GM19455 (cell line): ENCODE measurements at regions not wholly inside any gene's neighbourhood (a gene's known extent, or its start where the extent isn't known, plus 50 kb on each side); places are given as distances from the start of the nearest gene placed in this dataset.
"Not testable (repeated sequence)": the region's sequence is repeated elsewhere in the genome, so short reads cannot be mapped to it uniquely, and the experiment has no call there.

Experiments
- ATAC-seq: cut with Tn5 transposase; IDR thresholded peaks from one replicate; pipeline ENCODE4 v1.9.1; 2021; ENCODE audit not compliant: unreplicated experiment

DNA sequence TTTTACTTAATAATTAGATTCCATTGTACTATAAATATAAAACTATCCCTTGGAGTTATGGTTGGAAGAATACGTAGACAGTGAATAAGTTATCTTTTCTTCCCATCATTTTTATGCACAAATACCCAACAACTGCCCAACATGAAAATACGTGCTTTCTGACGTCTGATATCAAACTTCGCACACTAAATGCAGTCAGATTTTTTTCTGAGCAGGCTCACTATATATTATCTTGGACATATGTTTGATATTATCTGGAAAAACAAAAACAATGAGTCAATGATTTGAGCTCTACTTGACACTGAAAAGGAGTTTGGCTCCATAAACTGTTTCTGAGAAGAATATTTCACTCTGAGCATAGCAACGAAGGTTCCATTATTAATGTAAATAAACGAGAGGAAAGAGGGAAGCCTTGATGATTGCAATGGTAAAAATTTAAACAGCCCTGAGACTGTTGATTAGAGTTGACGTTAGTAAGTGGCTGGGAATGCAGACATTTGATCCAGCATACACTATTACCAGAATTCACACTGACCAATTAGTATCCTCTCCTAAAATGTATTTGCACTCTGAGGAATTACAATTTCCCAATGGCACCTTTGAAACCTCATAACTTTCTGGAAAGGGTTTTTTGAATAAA is 1090.0 kb downstream of the EPHA7 start:
- ATAC-seq: no peak

DNA sequence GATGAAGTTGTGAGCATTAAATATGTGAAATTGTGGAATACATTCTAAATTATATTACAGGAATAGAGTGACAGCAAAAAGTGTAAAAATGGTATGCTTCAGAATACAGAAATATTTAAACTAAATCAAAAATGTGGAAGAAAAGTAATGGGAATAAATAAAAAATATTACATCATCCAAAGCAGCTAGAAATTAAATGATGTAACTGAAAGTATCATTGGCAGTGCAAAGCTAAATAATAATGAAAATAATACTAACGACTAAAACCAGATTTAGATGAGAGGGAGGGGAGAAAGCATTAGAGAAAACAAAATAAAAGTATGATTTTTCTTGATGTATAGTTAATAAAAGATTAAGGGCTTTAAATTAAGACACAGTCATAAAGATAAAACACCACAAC is 1104.0 kb downstream of the EPHA7 start:
- ATAC-seq: no peak

DNA sequence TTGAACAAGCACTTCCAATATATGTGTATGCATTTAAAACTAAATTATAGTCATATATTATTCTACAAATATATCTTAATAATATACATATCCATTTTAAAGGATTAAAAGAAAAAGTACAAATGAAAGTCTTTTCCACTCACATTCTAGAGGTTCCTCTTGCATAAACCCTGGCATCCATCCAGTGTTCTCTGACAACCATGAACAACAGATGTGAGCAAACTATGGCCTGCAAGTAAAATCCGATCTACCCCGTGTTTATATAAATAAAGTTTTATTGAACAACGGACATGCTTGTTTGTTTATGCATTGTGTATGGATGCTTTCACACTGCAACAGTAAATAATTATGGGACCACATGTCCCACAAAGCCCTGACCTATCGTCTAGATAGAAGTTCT is 1122.3 kb downstream of the EPHA7 start:
- ATAC-seq: no peak

DNA sequence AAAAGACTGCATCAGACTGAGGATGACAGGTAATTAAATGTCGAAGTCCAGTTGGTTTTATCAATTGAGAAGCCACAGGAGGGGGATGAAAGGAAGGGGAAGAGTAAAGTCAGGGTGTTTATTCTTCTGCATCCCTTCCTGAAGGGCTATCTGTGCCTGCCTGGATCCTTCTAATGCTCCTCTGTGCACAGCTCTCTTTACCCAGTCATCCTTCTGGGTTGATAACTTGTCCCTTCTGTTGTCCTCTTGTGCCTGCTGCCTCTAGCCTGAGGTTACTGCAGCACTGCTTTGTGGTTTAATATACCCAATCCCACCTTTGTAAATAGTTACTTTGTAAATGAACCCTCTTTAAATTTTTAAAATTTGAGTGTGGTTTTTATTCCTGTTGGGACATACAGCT is 1127.3 kb downstream of the EPHA7 start:
- ATAC-seq: no peak

DNA sequence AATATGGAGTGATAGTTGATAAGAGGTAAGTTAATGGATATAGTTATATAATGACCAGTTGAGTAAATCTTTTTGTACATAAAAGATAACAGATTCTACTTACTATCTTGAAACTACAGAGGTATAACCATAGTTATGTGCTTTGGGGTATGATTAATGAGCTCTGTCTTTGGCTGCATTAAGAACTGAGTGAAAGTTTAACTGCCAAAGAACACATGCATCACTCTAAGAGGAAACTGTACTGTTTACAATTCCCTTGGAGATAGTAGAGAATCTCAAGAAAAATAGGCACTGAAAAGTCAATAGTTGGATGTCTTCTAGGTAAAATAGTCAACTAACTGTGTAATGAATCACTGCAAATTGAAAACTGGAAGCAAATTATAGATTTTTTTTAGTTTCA is 1129.5 kb downstream of the EPHA7 start:
- ATAC-seq: no peak

DNA sequence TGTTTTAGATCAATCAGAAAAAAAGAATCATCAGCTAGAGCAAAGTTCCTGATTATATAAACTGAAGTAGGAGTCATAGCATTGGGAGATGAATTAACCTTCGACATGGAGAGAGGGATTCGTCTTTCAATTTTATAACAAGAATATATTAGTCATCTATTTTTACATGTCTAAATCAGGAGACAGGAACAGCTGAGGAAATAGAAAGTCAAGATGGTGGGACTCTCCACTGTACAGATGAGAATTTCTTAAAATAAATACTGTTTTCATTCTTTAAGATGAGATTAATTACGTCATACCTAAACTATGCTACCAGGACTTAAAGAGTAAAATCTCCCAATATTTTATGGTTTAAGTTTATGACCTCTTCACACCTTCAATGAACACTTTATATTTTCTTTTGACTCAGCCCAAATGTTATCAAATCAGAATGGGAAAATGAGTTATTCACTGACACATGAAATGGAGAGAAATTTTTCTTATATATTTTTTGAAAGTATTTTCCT is 1137.7 kb downstream of the EPHA7 start:
- ATAC-seq: no peak

DNA sequence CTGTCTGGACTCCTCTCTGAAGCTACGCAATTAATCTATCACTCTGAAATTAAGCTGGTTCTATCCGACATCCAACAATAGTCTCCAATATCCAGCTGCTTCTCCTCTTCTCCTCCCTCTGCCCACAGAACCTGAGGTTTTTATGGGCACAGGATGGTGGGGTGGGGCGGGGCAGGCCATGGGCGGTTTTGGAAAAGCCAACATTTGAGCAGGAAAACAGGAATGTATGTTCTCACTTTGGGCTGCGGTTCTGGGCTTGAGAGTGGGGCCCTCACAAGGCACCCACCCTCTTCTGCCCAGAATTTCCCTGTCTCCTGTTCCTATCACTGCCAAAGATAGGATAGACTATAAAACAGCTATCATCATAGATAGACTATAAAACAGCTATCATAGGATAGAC is 1144.2 kb downstream of the EPHA7 start:
- ATAC-seq: no peak

DNA sequence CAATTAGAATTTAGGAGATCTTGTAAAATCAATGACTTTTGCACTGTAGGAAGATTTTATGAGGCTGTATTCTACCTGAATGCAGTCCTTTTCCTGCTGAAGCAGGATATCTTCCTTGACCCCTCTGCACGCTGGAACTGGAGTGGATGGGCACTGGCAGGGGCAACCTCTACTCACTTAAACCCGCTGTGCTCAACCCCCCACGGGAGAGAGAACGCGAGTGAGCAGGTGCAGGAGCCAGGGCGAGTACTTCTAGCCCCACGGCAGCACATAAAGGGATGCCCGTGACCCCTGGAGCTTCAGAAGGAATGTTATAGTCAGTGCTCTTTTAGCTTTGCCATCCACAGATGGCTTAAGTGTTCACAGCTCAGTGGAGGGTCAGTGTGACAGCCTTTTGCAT is 1144.8 kb downstream of the EPHA7 start:
- ATAC-seq: no peak

DNA sequence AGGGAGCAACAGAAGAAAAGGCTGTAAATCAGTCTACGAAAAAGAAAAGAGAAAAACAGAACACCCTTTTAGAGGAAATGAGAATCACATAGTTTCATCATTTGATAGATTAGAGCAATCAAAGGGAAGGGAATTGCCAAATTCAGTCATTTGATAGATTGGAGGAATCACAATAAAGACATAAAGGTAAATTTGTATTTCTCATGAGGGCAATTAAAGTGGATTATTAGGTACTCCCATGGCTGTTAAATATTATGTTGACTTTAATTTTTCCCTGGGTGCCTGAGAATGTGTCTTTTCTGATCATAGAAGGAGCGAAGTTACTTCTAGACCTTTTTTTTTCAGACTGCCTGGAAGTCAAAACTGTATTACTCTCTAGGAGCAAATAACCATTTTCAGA is 1145.7 kb downstream of the EPHA7 start:
- no peak for ATAC-seq

DNA sequence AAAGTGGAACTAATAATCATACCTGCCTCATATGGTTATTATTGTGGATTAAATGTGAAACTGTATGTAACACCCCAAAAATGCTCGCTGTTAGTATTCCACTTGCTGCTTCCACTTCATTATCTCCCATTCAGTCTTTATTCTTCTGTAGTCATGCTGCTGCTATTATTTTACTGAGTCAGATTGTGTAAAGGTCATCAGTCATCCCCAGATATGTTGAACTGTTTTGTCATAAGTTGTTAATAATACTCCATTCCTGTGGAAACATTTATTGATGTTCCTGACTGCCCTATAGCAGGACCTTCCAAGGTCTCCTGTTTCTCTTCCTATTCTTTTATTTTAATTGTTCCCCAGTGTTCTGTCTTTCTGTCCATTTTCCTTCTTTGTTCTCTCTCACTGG is 1148.3 kb downstream of the EPHA7 start:
- ATAC-seq: no peak

DNA sequence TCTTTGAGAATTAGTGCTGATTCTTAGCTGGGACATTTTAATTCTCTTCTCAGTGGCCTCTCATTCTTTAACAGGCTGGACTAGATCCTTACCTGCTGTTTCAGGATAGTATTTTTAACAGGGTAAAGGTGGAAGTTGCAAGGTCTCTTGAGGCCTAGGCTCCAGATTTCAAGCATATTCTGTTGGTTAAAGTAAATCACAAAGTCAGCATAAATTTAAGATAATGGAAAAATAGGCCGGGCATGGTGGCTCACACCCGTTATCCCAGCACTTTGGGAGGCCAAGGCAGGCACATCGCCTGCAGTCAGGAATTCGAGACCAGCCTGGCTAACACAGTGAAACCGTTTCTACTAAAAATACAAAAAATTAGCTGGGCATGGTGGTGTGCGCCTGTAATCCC is 1149.0 kb downstream of the EPHA7 start:
- no peak for ATAC-seq

DNA sequence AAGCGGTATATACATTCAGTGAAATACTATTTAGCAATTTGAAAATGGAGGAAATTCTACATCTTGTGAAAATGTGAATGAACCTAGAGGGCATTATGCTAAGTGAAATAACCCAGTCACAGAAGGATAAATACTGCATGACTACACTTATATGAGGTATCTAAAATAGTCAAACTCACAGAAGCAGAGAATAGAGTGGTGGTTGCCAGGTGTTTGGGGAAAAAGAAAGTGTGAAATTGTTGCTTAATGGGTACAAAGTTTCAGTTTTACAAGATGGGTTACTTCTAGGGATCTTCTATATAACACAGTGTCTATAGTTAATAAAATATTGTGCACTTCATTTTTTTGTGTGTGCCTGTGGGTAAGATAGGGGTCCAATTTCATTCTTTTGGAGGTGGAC is 1152.0 kb downstream of the EPHA7 start:
- ATAC-seq: no peak

DNA sequence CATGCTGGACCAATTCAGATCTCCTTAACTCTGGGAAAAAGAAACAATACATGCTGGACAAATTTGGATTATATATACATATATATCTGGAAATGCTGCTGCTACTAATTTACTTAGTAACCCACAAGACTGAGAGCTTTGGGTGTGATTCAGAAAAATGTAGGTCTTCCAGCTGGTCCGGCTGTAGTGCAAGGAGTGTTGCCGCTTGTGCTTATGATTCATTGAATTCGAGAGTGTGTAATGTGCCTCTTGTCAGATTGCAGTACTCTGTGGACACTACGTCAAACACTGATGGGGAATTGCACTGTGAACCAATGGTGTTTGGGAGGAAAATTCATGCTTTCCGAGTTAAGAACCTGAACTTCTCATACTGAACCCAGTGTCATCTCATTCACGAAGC is 1155.5 kb downstream of the EPHA7 start:
- no peak for ATAC-seq

DNA sequence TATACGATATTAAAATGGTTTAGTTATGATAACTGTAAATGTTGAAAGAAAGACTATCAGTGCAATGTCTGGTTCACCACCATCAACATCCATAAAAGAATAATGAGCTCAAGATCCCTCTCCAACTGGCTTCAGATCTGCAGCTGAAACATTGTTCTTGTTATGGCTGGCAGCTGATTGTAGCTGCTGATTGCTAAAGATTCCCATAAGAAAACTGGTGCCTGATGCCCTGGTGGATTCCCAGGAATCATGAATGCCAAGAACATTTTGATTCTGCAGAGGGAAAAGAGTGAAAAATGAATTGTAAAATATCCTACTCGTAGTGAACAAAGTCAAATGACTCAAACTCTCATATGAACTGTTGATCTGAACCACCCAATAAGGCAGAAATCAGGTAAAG is 1160.2 kb downstream of the EPHA7 start:
- no peak for ATAC-seq

DNA sequence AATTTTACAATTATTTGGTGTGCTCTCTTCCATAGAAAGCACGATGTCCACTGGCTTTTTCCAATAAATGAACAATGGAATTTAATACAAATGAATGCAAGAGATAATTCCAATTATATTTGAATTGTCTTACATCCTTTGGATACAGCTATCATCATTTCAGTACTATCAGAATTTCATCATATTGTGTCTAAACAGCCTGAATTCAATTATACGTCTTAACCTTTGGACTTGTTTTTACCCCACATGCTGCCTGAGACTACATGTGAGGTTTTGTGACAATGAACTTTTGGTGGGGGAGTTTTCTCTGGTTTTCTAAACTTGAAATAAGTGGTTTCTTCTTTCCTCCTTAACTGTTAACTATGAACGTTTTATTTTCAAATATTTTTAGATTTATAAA is 1176.0 kb downstream of the EPHA7 start:
- ATAC-seq: no peak

DNA sequence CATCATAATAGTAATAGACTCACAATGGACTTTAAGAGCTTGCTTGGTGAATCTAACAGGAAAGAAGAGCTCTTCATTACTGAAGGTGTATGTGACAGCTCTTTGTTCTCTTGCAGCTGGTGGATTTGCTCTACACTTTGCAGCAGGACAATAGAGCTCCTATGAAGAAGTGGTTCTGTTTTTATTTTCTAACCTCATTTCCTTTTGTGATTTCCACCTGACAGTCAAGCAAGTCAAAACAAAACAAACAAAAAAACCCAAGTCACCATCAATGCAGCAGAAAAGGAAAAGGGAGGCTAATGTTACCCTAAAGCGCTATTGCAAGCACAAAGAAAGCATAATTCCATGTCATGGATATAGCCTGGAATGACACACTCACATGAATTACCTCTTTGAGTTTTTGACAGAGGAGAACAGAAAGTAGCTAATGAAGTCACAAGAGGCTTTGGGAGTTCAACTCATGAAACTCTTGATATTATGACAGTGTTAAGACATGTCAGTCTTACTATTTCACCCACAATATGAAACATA is 1188.1 kb downstream of the EPHA7 start:
- ATAC-seq: no peak

DNA sequence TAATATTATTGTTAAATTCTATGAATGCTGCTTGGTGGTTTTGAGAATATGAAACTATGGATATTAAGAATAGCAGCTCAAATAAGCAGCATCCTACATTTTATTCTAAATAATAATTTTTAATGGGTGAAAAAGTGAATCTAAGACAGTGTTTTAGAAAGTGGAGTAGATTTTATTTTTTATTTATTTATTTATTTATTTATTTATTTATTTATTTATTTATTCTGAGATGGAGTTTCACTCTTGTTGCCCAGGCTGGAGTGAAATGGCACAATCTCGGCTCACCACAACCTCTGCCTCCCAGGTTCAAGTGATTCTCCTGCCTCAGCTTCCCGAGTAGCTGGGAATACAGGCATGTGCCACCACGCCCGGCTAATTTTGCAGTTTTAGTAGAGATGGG is 1199.4 kb downstream of the EPHA7 start:
- ATAC-seq: not testable (repeated sequence)

DNA sequence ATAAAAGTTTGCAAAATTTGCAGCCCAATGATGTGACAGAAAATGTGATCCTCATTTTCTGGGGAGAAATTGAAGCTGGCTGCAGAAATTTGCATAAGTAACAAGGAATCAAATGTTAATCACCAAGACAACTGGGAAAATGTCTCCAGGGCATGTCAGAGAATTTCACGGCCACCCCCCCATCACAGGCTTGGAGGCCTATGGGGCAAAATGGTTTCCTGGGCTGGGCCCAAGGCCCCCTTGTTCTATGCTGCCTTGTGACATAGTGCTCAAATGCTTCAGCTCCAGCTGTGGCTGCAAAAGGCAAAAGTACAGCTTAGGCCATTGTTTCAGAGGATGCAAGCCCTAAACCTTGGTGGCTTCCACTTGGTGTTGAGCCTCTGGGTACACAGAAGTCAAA is 1202.6 kb downstream of the EPHA7 start:
- ATAC-seq: no peak

DNA sequence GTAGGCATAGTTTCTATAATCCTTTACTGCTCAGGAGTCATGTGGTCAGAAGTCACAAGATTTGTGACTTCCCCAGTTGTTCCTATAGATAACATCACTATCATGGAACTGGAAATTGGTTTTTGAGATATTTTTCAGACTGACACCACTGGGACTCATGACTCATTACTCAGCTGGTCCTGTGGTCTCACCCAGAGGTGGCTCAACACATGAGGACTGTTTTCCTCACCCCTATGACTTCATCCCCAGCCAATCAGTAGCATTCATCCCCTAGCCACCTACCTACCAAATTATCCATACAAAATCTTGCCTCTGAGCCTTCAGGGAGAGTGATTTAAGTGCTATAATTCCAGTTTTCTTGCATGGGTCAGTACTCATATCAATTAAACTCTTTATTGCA is 1217.7 kb downstream of the EPHA7 start:
- no peak for ATAC-seq

DNA sequence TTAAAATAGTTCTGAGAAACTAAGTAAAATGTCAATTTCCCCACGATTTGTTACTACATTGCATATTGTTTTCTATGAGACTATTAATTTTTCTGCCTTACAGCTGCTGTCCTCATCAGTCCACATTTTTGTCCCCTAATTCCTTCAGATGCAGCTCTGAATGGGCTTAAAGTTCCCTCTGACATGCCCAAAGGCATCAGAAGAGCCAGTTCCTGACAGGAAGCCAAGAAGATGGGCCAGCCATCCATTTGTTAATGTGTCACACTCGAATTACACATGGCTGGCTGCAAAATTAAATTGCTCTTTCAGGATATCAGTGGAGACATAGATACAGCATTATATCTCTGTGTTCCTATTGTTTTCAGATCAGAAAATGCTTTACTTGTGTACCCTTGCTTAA is 1223.0 kb downstream of the EPHA7 start:
- no peak for ATAC-seq

DNA sequence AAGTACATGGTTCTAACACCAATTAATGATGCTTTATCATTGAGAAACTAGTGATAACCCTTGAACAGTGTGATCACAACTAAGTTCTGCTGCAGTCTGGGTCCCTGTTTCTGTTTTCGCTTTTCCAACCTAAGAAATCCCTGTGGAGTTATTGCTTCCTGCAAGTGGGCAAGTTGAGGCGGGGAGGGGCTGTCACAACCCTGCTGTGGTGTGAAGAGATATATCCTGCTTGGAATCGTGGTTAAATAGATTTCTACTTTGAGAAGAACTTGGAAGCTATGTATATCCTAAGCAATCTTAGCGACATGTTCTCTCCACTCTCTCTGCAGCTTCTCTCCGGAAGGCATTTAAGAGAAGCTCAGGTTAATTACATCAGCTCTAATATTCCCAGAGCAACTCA is 1223.6 kb downstream of the EPHA7 start:
- ATAC-seq: no peak

DNA sequence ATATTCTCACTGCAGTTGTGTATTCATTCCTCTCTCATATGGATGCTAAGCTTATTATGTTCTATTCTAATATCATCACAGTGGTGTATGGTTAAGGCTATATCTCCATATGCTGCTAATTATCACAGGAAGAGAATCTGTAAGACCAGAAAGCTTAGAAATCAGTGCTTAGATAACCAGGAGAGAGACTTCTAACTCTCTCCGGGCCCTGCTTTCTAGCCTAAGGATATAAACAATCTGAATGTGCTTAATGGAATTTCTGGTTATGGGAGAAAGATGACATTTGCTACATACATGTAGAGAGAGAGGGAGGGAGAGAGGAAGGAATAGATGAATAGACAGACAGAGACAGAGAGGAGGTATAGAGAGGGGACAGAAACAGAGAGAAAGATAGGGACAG is 1231.3 kb downstream of the EPHA7 start:
- ATAC-seq: no peak

DNA sequence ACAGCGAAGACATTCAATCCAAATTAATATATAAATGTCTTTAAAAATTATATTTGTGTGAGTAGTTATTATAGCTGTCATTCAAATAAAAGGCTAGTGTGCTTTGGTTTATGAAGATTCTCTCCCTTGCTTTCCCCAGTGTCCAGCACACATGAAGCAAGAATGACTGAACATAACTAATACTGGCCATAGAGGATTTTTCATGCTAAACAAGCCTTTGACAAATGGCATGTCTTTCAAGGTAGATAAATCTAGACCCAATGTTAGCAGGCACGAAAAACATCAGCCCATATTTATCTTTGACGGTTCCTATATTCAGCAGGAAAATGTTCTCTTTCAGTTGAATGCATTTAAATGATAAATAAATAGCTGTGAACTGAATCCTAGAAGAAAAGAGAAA is 1234.4 kb downstream of the EPHA7 start:
- ATAC-seq: no peak
